HG03097 (cell line): ENCODE measurements at regions not wholly inside any gene's neighbourhood (a gene's known extent, or its start where the extent isn't known, plus 50 kb on each side); places are given as distances from the start of the nearest gene placed in this dataset.

Experiments used
- ATAC-seq: cut with Tn5 transposase; IDR thresholded peaks from one replicate; pipeline ENCODE4 v1.9.1; 2021; ENCODE audit not compliant: unreplicated experiment, low FRiP score

GRCh38 chr4:138310498-138310897 lies 68.3 kb upstream of the SLC7A11 start:
- no peak for ATAC-seq

GRCh38 chr4:138308356-138308755 lies 66.2 kb upstream of the SLC7A11 start:
- no peak for ATAC-seq

- ATAC-seq = no peak
These were observed 65.2 kb upstream of the SLC7A11 start for GRCh38 chr4:138307319-138307718.

GRCh38 chr4:138305050-138305449 lies 62.9 kb upstream of the SLC7A11 start:
- no peak for ATAC-seq

GRCh38 chr4:138301536-138301935 lies 59.4 kb upstream of the SLC7A11 start:
- ATAC-seq = no peak

- ATAC-seq = no peak
These were observed 58.5 kb upstream of the SLC7A11 start for GRCh38 chr4:138300616-138301015.

- ATAC-seq = no peak
These were observed 57.7 kb upstream of the SLC7A11 start for GRCh38 chr4:138299881-138300280.

GRCh38 chr4:138298866-138299265 lies 56.7 kb upstream of the SLC7A11 start:
- no peak for ATAC-seq

GRCh38 chr4:138298431-138298830 lies 56.3 kb upstream of the SLC7A11 start:
- no peak for ATAC-seq

GRCh38 chr4:138297743-138298405 lies 55.7 kb upstream of the SLC7A11 start:
- no peak for ATAC-seq

- ATAC-seq = no peak
These were observed 50.2 kb upstream of the SLC7A11 start for GRCh38 chr4:138292321-138292720.
